Left lung (tissue), 4 donors: ENCODE measurements at regions not wholly inside any gene's neighbourhood (a gene's known extent, or its start where the extent isn't known, plus 50 kb on each side); places are given as distances from the start of the nearest gene placed in this dataset.

Source experiments
- ATAC-seq: fragments of 200-7000 bp; cut with Tn5 transposase; one replicate; pipeline ENCODE4 v1.9.1; 2020; ENCODE audit warnings: moderate library complexity
- DNase-seq, 4 donors: peaks; one replicate each; pipeline ENCODE4 v3.0.0-alpha.2; 2013 to 2020
- H3K27ac ChIP-seq, 2 donors: fragments of 200-600 bp; sonication (generic) in 1 of 2; one replicate each; pipeline versions ENCODE4 v1.5.0 to v1.8.0; 2020 to 2021
- H3K27me3 ChIP-seq, 2 donors: fragments of 200-600 bp; sonication (generic) in 1 of 2; one replicate each; pipeline versions ENCODE4 v1.5.0 to v1.8.0; 2020 to 2021
- H3K36me3 ChIP-seq, 2 donors: fragments of 200-600 bp; sonication (generic) in 1 of 2; one replicate each; pipeline versions ENCODE4 v1.5.0 to v1.8.0; 2020 to 2021
- H3K4me1 ChIP-seq, 2 donors: fragments of 200-600 bp; one replicate each; pipeline ENCODE4 v1.8.0; 2021
- H3K4me3 ChIP-seq, 2 donors: fragments of 200-600 bp; sonication (generic) in 1 of 2; one replicate each; pipeline versions ENCODE4 v1.5.0 to v1.8.0; 2020 to 2021; ENCODE audit warnings: mild to moderate bottlenecking in 1 of 2
- H3K9me3 ChIP-seq, 2 donors: fragments of 200-600 bp; sonication (generic) in 1 of 2; one replicate each; pipeline versions ENCODE4 v1.5.0 to v1.8.0; 2020 to 2021
- CTCF ChIP-seq, 2 donors: fragments of 200-600 bp; sonication (generic) in 1 of 2; IDR thresholded peaks; one replicate each; pipeline versions ENCODE4 v1.5.0 to v1.8.0; 2021; ENCODE audit warnings: antibody characterized with exemption in 2 of 2
- intact Hi-C, 2 donors: fragments of 100-400 bp; cut with DNase I; formaldehyde crosslinking; loops; one replicate each; pipeline versions ENCODE4 v1.11.2 to v1.14.2; 2022
- donor health status: DM: no; HTN: yes; CAD: no.
- donor health status: DM: no; HTN: no; CAD: no.

GRCh38 chr5:67673618-67674017 lies 477.0 kb upstream of the CD180 start:
- H3K27ac ChIP-seq, result no peak overlapping the region
- intact Hi-C loops, result no loop called here

DNA sequence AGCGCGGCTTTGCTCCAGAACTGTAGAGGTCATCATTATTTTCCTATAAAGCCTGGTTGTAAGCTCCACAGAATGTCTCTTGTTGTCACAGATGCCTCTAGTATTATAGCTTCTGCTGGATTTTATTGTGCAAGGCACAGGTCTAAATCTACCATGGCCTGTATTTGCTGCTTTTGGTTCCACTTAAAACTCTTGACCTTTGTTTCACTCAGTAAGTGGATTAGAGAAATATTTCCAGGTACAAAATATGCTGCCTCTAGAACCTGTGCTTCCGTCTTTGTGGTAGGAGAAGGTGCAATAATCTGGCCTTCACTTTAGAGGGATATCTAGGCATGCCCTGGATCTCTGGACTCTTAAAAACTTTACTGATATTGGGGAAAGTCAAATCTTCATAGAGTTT lies 476.6 kb upstream of the CD180 start:
- no peak overlapping the region for H3K4me3 ChIP-seq
- H3K36me3 ChIP-seq, result no peaks in the 10 kb centered on the region
- no peak for TF ChIP-seq CTCF (IDR thresholded peaks at IDR 0.05)
- intact Hi-C loops, result no loop called here
- H3K9me3 ChIP-seq, result peaks cover 0 to 2% of the 10 kb centered on the region in 2 donors
- no peak for DNase-seq
- peak; percentile 84 for ATAC-seq
- no peaks in the 10 kb centered on the region for H3K27me3 ChIP-seq
- no peaks in the 10 kb centered on the region for H3K4me1 ChIP-seq
- H3K27ac ChIP-seq, result no peak overlapping the region

More at GRCh38 chr5:67673618-67674017, 477.0 kb upstream of the CD180 start:
- Histone ChIP-seq H3K4me3 (no peak overlapping the region), H3K9me3 (peaks cover 0 to 2% of the 10 kb centered on the region in 2 donors), H3K27me3 (no peaks in the 10 kb centered on the region), H3K4me1 (no peaks in the 10 kb centered on the region), H3K36me3 (no peaks in the 10 kb centered on the region)
- ATAC-seq (peak; percentile 20), DNase-seq (no peak)
- no peak for TF ChIP-seq CTCF (IDR thresholded peaks at IDR 0.05)

DNA sequence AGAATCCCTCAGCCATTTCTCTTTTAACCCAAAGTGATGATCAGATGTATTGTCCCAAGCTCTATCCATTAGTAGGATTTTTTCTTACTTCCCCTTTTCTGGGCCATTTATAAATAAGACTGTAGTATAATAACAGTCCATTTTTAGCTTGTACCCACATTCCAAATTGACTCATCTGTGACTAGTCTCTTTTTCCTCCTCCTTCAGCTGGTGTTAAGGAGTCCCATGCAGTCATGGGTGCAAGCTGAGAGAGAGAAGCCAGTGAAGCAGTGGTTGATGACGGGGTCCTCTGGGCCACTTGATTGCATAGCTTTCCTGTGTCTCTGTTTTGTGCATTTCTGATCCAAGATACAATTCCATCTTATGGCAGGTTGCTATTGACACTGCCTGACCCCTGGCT lies 476.0 kb upstream of the CD180 start:
- H3K27ac ChIP-seq, result no peak overlapping the region
- no peak for DNase-seq
- H3K9me3 ChIP-seq, result peaks cover 0 to 2% of the 10 kb centered on the region in 2 donors
- intact Hi-C loops, result no loop called here
- no peak for TF ChIP-seq CTCF (IDR thresholded peaks at IDR 0.05)
- H3K27me3 ChIP-seq, result no peaks in the 10 kb centered on the region
- no peak overlapping the region for H3K4me3 ChIP-seq
- H3K36me3 ChIP-seq, result no peaks in the 10 kb centered on the region
- ATAC-seq, result no peak
- H3K4me1 ChIP-seq, result no peaks in the 10 kb centered on the region

DNA sequence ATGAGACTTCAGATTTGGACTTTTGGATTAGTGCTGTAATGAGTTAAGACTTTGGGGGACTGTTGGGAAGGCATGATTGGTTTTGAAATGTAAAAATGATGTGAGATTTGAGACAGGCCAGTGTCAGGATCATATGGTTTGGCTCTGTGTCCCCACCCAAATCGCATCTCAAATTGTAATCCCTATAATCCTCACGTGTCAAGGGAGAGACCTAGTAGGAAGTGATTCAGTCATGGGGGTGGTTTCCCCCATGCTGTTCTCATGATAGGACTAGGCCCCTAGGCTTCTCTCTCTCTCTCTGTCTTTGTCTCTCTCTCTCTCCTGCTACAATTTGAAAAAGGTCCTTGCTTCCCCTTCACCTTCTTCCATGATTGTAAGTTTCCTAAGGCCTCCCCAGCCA lies 473.3 kb upstream of the CD180 start:
- H3K4me1 ChIP-seq, result no peaks in the 10 kb centered on the region
- H3K4me3 ChIP-seq, result no peak overlapping the region
- H3K27ac ChIP-seq, result no peak overlapping the region
- TF ChIP-seq CTCF (IDR thresholded peaks at IDR 0.05), result no peak
- no peaks in the 10 kb centered on the region for H3K27me3 ChIP-seq
- DNase-seq (no peak), ATAC-seq (no peak)
- intact Hi-C loops, result no loop called here
- peaks cover 0 to 19% of the 10 kb centered on the region in 2 donors for H3K9me3 ChIP-seq
- H3K36me3 ChIP-seq, result no peaks in the 10 kb centered on the region

GRCh38 chr5:67660149-67660548 lies 463.6 kb upstream of the CD180 start:
- H3K4me1 ChIP-seq, result no peaks in the 10 kb centered on the region
- no peak for ATAC-seq
- H3K27ac ChIP-seq, result no peak overlapping the region

More at GRCh38 chr5:67660149-67660548, 463.6 kb upstream of the CD180 start:
- intact Hi-C loops, result no loop called here
- Histone ChIP-seq H3K27me3 (no peaks in the 10 kb centered on the region), H3K9me3 (peaks cover 0 to 4% of the 10 kb centered on the region in 2 donors), H3K36me3 (no peaks in the 10 kb centered on the region), H3K4me3 (no peak overlapping the region)
- DNase-seq, result peak in 1 of 4 donors; percentile 11
- TF ChIP-seq CTCF (IDR thresholded peaks at IDR 0.05), result no peak
